ENCODE measurements at regions not wholly inside any gene's neighbourhood (a gene's known extent, or its start where the extent isn't known, plus 50 kb on each side); places are given as distances from the start of the nearest gene placed in this dataset.

DNA sequence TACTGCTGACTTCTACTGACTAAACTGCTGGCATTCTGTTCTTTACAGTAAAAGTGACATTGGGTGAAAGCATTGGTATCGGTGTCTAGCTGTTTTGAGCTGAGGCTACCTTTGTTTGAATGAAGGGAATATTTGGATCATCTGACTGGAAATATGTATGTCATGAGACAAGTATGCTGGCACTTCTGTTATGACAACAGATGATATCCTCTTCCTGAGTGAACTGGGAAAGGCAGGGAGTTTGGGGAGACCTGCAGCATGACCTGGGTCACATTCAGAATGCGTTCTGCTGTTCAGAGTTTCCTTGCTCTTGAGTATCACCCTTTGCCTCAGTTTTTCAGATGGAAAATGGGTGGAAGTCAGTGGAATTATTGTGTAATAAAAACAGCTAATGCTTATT is 81.8 kb downstream of the PLCE1 start:
- Mint-ChIP-seq H3K27ac (no peak overlapping the region), H3K4me1 (no peaks in the 10 kb centered on the region), H3K4me3 (no peak overlapping the region), H3K9me3 (no peaks in the 10 kb centered on the region), H3K27me3 (peaks cover 8% of the 10 kb centered on the region), H3K36me3 (ENCODE audit: low read depth) (no peaks in the 10 kb centered on the region)
- no peak for DNase-seq
- ChIA-PET CTCF (no interaction called here), POLR2A (no interaction called here)

DNA sequence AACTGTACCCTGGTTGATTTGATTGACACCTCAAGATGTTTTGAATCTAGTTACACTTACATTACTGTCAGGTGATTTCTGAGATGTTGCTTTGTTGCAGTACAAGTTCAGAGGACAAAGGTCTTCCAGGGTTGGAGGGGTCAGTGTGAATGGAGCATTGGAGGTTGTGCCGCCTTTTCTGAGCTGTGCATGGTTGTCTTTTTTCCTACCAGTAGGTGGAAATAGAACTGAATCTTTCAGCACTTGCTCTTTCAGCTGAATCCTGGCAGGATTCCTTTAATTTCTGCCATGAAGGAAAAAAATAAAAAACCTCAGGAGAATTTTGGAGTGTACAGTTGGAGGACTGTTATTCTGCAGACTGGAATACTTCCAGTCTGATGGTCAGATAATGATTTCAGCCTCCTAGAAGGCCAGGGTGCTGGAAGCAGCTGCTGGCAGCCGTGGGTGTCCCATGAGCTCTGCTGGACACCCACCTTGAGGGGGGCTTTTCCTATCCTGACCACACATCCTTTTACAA is 82.7 kb downstream of the PLCE1 start:
- Mint-ChIP-seq H3K9me3 (no peaks in the 10 kb centered on the region), H3K27ac (no peak overlapping the region), H3K27me3 (peaks cover 8% of the 10 kb centered on the region), H3K4me3 (no peak overlapping the region), H3K36me3 (ENCODE audit: low read depth) (no peaks in the 10 kb centered on the region), H3K4me1 (no peaks in the 10 kb centered on the region)
- DNase-seq: no peak
- ChIA-PET POLR2A (no interaction called here), CTCF (no interaction called here)

DNA sequence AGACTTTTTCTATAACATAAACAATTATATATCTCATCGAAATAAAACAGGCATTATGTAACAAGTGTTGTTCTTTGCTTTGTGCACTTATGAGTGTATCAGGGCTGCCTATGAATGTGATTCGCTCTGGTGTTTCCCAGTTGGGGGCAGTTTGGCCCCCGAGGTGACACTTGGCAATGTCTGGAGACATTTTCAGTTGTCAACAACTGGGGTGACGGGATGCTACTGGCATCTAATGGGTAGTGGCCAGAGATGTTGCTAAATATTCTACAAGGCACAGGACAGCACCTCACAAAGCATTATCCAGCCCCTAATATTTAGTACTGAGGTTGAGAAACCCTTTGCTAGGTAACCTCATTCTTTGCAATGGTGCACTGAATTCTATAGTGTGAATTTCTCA is 83.3 kb downstream of the PLCE1 start:
- peaks cover 8% of the 10 kb centered on the region for H3K27me3 Mint-ChIP-seq
- no peak overlapping the region for H3K27ac Mint-ChIP-seq
- H3K4me1 Mint-ChIP-seq: no peaks in the 10 kb centered on the region
- POLR2A ChIA-PET: no interaction called here
- H3K9me3 Mint-ChIP-seq: no peaks in the 10 kb centered on the region
- CTCF ChIA-PET: no interaction called here
- no peak overlapping the region for H3K4me3 Mint-ChIP-seq
- no peaks in the 10 kb centered on the region for H3K36me3 Mint-ChIP-seq (ENCODE audit: low read depth)
- no peak for DNase-seq

DNA sequence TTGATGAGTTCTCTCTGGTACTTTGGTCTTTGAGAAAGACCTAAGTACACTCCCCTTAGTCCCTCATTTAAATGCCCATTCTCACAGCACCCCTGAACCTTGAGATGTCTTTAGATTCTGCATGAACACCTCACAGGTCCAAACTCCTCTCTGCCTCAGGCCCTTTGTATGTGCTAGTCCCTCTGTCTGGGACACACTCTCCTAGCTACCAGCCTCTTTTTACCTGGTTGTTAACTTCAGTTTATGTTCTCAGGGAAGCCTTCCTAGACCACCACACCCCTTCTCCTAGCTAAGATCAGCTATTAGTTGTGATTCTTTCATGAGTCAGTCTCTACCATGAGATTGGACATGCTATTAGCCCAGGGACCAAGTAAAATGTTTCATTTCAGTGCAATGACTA is 86.4 kb downstream of the PLCE1 start:
- no peaks in the 10 kb centered on the region for H3K36me3 Mint-ChIP-seq (ENCODE audit: low read depth)
- H3K4me1 Mint-ChIP-seq: no peaks in the 10 kb centered on the region
- ChIA-PET CTCF (no interaction called here), POLR2A (no interaction called here)
- H3K27me3 Mint-ChIP-seq: peaks cover 6% of the 10 kb centered on the region
- no peak overlapping the region for H3K27ac Mint-ChIP-seq
- no peak for DNase-seq
- no peaks in the 10 kb centered on the region for H3K9me3 Mint-ChIP-seq
- H3K4me3 Mint-ChIP-seq: no peak overlapping the region

DNA sequence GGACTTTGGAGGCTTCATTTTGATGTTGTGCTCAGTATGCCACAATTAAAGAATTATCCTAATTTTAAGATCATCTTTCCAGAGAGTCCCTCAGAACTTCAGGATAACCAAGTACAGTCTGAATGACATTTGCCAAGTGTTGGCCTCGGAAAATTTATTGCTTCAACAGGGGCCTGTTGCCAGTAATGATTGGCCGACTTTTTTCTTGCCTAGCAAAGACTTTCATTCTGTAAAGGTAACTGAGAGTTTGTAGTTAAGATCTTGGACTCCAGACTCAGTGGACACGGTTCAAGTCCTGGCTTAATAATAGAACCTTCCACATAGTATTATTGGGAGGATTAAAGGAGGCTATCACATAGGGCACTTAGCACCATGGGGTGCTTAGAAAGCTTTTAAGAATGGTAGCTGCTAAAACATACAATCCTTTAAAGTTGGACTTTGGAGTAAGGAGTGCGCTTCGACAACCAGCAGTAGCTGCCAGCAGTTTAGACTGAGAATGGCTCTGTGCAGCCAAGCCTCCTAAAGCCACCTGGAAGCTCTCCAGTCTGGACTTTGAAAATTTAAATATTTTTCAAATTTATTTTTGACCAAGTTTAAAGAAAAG is 90.0 kb downstream of the PLCE1 start:
- ChIA-PET CTCF (no interaction called here), POLR2A (no interaction called here)
- Mint-ChIP-seq H3K27me3 (peaks cover 6% of the 10 kb centered on the region), H3K36me3 (ENCODE audit: low read depth) (no peaks in the 10 kb centered on the region), H3K27ac (no peak overlapping the region), H3K4me3 (no peak overlapping the region), H3K9me3 (no peaks in the 10 kb centered on the region), H3K4me1 (no peaks in the 10 kb centered on the region)
- no peak for DNase-seq

DNA sequence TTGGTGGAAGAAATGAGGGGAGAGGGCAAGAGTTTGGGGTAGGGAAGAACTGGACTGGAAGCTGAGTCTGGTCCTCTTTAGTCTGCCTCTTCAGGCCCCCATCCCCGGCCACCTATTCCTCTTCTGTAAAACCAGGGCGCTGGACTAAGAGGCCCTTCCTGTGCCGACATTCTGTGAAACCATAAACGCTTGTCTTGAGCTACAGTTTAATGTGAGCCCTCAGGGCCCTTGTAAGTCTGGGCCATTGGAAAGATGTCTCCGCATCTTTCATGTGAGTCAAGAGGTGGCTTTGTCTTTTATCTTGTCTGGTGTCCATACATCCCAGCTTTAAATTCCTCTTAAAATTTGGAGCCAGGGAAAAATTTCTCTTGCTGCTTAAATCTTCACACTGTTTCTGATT is 90.6 kb downstream of the PLCE1 start:
- Mint-ChIP-seq H3K9me3 (no peaks in the 10 kb centered on the region), H3K4me3 (no peak overlapping the region), H3K36me3 (ENCODE audit: low read depth) (no peaks in the 10 kb centered on the region), H3K27me3 (peaks cover 6% of the 10 kb centered on the region), H3K27ac (no peak overlapping the region), H3K4me1 (no peaks in the 10 kb centered on the region)
- no peak for DNase-seq
- ChIA-PET POLR2A (no interaction called here), CTCF (no interaction called here)

DNA sequence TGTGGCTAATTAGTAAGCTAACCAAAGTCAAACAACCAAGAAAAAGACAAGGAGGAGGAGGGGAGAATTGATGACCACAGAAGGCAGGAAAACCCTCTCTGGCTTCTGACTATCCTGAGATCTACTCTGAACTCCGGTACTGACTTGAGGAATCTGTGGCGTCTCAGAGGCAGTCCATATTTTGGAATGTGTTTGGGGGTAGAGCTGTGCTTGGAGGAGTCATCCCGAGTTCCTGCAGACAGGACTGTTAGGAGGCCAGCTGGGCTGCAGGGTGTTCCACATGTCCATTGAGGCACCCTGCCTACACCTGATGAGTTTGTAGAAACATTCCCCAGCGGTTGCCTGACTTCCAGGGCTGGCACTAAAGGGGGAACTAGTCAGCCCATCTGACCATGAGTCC is 91.6 kb downstream of the PLCE1 start:
- Mint-ChIP-seq H3K4me3 (no peak overlapping the region), H3K4me1 (no peaks in the 10 kb centered on the region), H3K27me3 (peaks cover 2% of the 10 kb centered on the region), H3K9me3 (no peaks in the 10 kb centered on the region), H3K36me3 (ENCODE audit: low read depth) (no peaks in the 10 kb centered on the region), H3K27ac (no peak overlapping the region)
- ChIA-PET POLR2A (no interaction called here), CTCF (interaction anchor here (0.6 kb wide), 1 partner anchor 210 kb away, joined by 3 read pairs; no protein-coding TSS in a partner anchor)
- no peak for DNase-seq

DNA sequence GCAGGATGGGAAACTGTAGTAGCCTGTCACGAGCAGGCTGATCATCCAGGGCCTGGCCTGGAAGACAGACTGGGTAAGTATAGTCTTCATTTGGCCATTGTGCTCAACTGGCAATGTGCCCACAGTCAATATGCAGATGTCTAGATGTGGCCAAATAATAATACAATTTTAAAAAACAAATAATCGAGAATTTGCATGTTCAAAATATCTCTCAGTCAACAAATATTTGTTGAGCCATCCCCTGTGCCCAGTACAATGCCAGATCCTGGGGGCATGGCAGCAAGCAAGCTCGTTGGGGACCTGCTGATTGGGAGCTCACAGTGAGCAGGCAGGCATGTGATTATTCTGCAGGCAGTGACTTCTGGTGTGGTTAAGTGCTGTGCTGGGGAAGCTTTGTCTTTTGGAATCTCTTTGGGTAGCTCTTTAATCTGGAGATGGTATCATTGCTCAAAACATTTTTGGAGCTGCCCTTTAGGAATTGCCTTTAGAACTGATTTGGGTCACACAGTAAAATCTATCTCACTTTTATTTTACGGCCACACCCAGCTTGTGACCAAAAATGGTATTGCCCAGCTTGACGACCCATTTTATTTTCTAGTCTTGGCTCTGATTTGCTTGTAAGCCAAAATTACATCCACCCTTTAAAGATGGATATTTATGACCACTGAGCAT is 92.2 kb downstream of the PLCE1 start:
- ChIA-PET POLR2A (no interaction called here), CTCF (interaction anchor here (0.6 kb wide), 1 partner anchor 209 kb away, joined by 3 read pairs; no protein-coding TSS in a partner anchor)
- H3K9me3 Mint-ChIP-seq: no peaks in the 10 kb centered on the region
- H3K36me3 Mint-ChIP-seq (ENCODE audit: low read depth): no peaks in the 10 kb centered on the region
- H3K27me3 Mint-ChIP-seq: no peaks in the 10 kb centered on the region
- no peak overlapping the region for H3K27ac Mint-ChIP-seq
- no peak for DNase-seq
- H3K4me3 Mint-ChIP-seq: no peak overlapping the region
- H3K4me1 Mint-ChIP-seq: no peaks in the 10 kb centered on the region

DNA sequence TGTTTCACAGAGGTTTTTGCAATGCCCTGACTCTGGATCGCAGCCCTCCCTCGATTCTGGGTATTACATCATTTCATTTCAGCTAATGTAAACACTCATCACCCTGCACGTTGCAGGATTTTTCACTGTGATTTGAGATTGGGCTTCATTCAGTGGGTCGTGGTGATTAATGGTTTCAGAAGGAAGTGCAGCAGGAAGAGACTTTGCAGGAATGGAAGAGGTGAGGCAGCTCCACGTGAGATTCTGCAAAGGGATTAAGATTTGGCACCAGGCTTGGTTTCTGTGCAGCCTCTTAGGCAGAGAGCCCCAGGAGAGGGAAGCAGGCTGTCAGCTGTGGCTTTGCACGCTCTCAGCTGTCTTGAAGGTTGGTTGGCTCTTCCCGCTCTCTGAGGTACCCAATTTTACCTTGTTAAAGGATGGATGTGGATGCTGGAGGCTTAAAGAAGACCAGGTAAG is 95.2 kb downstream of the PLCE1 start:
- H3K36me3 Mint-ChIP-seq (ENCODE audit: low read depth): no peaks in the 10 kb centered on the region
- no peak overlapping the region for H3K27ac Mint-ChIP-seq
- CTCF ChIA-PET: no interaction called here
- DNase-seq: no peak
- H3K4me1 Mint-ChIP-seq: no peaks in the 10 kb centered on the region
- H3K4me3 Mint-ChIP-seq: no peak overlapping the region
- H3K9me3 Mint-ChIP-seq: no peaks in the 10 kb centered on the region
- POLR2A ChIA-PET: no interaction called here
- H3K27me3 Mint-ChIP-seq: peaks cover 4% of the 10 kb centered on the region

DNA sequence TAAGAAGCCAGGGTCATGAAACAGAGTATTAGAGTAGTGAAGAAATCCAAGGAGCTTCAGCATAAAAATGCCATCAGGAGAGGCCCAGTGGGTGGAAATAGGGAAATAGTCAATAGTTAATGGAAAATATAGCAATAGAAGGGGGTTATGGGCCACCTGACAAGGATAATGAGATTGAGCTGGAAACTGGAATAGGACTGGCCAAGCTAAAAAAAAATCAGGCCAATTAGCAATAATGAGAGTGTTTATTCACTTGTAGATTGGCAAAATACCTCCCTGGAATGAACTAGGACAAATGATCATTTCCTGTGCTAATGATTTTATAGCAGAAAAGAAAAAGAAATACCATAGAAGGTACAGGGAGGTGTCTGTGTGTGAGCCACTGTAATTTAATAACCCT is 97.9 kb downstream of the PLCE1 start:
- Mint-ChIP-seq H3K36me3 (ENCODE audit: low read depth) (no peaks in the 10 kb centered on the region), H3K9me3 (no peaks in the 10 kb centered on the region), H3K27ac (no peak overlapping the region), H3K4me1 (no peaks in the 10 kb centered on the region), H3K4me3 (no peak overlapping the region), H3K27me3 (peaks cover 4% of the 10 kb centered on the region)
- CTCF ChIA-PET: no interaction called here
- no peak for DNase-seq
- POLR2A ChIA-PET: no interaction called here

DNA sequence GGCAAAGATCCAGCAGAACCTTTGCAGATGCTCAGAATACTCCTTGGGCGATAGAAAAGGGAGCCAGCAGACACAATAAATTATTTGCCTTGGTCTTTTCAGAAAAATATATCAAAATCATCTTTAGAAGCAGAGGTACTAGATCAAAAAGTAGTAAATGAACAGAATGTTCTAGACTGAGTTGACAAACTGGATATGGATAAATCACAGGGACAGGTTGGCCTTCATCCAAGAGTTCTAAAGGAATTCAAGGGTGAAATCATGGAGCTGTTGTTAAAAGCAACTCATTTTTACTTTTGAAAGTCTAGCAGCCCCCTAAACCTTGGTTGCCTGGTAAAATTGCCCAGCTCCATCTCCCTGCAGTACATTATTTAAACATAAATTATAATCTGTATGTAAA is 99.1 kb downstream of the PLCE1 start:
- Mint-ChIP-seq H3K36me3 (ENCODE audit: low read depth) (no peaks in the 10 kb centered on the region), H3K4me1 (no peaks in the 10 kb centered on the region), H3K4me3 (no peak overlapping the region), H3K27ac (no peak overlapping the region), H3K27me3 (peaks cover 6% of the 10 kb centered on the region), H3K9me3 (no peaks in the 10 kb centered on the region)
- CTCF ChIA-PET: no interaction called here
- POLR2A ChIA-PET: no interaction called here
- DNase-seq: no peak

DNA sequence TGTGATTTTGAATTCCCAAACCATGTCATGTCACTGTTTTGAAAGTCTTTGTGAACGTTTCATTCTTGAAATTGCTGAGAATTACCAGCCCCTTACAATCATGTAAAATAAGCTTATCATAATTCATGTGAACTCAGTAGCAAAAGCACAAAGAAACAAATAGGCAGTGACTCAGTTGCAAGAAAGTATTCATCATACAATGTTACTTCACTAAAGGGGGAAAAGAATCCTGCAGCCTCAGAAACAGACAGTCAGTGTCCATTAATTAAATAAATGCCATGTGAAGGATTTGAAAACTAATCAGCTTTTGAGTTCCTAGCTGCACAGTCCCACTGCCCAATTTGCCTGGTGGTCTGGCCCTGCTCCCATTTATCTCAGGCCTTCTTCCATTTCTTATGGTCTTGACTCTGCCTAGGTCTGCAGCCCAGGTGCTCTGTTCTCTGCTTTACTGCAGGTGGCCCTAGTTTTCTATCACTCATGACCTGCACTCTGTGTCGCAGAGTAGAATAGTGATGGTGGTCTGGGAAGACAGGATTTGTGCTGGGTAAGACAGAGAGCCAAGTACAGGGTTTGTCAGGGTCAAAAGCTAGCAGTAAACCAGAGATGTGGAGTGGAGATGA is 99.7 kb downstream of the PLCE1 start:
- Mint-ChIP-seq H3K27ac (no peak overlapping the region), H3K36me3 (ENCODE audit: low read depth) (no peaks in the 10 kb centered on the region), H3K4me3 (no peak overlapping the region), H3K27me3 (peaks cover 6% of the 10 kb centered on the region), H3K4me1 (no peaks in the 10 kb centered on the region), H3K9me3 (no peaks in the 10 kb centered on the region)
- ChIA-PET CTCF (no interaction called here), POLR2A (no interaction called here)
- no peak for DNase-seq

DNA sequence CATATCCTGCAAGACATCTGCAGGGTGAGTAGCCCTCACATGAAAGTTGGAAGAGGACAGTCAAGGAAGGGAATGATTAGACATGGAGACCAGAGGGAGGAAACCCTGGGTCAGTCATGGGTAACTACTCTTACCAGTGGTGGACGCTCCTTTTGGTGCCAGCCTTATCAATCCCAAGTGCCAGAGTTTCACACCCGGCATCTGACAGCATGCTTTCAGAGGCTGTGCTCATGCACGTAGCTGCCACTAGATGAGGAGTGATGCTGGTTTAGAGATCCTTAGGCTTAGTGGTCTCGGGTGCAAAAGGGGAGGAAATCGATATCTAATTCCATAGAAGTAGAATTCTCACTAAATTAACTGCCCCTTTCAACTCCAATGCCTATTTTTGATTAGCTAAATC is 100.8 kb downstream of the PLCE1 start:
- H3K9me3 Mint-ChIP-seq: no peaks in the 10 kb centered on the region
- ChIA-PET POLR2A (no interaction called here), CTCF (no interaction called here)
- H3K27me3 Mint-ChIP-seq: peaks cover 6% of the 10 kb centered on the region
- H3K27ac Mint-ChIP-seq: no peak overlapping the region
- DNase-seq: no peak
- H3K4me3 Mint-ChIP-seq: no peak overlapping the region
- H3K4me1 Mint-ChIP-seq: no peaks in the 10 kb centered on the region
- no peaks in the 10 kb centered on the region for H3K36me3 Mint-ChIP-seq (ENCODE audit: low read depth)

DNA sequence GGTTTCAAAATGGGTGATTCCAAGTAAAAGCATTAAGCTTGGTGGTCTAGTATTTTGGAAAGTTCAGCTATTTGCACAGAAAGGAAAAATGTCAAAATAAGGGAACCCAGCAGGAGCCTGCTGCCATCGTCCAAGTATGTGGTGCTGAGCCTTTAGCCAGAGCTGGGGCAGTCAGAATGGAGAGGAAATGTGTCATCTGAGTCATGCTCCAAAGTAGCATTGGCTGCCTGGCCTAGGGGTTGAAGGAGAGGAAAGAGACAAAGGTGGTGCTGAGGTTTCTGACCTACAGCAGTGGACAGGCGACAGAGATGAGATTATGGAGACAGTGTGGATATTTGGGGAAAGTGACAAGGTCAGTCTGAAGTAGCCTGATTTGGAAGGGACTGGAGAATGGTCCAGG is 103.9 kb downstream of the PLCE1 start:
- ChIA-PET CTCF (no interaction called here), POLR2A (no interaction called here)
- DNase-seq: no peak
- Mint-ChIP-seq H3K4me3 (no peak overlapping the region), H3K36me3 (ENCODE audit: low read depth) (no peaks in the 10 kb centered on the region), H3K4me1 (no peaks in the 10 kb centered on the region), H3K27ac (no peak overlapping the region), H3K27me3 (peaks cover 2% of the 10 kb centered on the region), H3K9me3 (no peaks in the 10 kb centered on the region)

Data from activated CD4-positive, alpha-beta memory T cell treated with anti-CD3 and anti-CD28 coated beads, Interleukin-2, amount 10 ng/mL, durations not matched to agents 7 days and 5 days (primary cell).